LNCAP (cell line): ENCODE measurements at regions not wholly inside any gene's neighbourhood (a gene's known extent, or its start where the extent isn't known, plus 50 kb on each side); places are given as distances from the start of the nearest gene placed in this dataset.

Experiments used
- TF ChIP-seq, protein P1 (sequence below): fragments of 450-650 bp; IDR thresholded peaks from 2 replicates; pipeline ENCODE4 v1.5.1; 2017; ENCODE audit warnings: mild to moderate bottlenecking

DNA sequence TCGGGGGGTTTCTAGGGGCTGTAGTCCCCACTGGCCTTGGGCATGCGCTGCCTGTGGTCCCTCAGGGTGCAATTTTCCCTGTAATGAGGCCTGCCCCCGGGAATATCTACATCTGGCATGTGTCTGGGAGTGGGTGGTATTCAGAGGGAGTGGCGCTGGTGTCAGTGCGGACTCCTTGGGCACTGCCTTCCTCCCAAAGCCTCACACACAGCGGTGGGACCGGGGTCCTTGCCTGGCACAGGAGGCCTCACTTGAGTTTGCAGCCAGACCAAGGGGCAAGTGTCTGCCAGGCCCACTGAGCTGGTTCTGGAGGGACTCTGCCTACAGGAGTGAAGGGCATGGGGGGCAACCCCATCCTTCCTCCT is 53.5 kb upstream of the PCSK6 start:
- TF ChIP-seq, protein P1, sequence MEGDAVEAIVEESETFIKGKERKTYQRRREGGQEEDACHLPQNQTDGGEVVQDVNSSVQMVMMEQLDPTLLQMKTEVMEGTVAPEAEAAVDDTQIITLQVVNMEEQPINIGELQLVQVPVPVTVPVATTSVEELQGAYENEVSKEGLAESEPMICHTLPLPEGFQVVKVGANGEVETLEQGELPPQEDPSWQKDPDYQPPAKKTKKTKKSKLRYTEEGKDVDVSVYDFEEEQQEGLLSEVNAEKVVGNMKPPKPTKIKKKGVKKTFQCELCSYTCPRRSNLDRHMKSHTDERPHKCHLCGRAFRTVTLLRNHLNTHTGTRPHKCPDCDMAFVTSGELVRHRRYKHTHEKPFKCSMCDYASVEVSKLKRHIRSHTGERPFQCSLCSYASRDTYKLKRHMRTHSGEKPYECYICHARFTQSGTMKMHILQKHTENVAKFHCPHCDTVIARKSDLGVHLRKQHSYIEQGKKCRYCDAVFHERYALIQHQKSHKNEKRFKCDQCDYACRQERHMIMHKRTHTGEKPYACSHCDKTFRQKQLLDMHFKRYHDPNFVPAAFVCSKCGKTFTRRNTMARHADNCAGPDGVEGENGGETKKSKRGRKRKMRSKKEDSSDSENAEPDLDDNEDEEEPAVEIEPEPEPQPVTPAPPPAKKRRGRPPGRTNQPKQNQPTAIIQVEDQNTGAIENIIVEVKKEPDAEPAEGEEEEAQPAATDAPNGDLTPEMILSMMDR, result no peak

DNA sequence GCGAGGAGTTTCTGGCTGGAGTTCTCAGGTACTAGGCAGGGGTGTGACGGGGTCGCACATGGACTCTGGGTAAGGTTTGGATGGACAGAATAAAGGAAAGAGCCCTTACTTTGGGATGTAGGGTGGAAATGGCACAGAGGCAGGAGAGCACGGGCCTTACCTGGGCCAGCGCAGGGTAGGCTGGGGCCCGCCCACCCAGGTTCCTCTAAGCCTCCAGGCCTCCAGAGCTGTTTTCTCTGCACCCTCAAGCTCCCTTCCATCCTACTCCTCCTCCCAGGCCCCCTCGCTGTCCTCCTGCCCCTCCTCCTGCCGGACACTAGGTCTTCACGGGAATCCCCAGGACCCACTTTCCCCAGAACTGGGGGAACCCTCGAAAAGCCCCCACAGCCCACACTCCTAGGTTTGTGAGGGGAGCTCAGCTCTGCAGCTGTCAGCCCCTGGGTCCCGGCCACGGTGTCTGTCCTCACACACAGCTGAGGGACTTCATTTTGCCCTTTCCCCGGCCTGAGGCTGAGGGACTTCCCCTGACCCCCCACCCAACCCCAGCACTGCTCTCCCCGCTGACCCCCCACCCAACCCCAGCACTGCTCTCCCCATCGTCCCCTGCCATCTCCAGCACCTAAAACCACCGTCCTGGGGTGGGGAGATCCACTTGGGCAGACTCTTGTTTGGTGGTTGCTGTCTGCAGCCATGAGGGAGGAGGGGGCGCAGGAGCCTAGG is 53.0 kb upstream of the PCSK6 start:
- TF ChIP-seq, protein P1, result no peak

DNA sequence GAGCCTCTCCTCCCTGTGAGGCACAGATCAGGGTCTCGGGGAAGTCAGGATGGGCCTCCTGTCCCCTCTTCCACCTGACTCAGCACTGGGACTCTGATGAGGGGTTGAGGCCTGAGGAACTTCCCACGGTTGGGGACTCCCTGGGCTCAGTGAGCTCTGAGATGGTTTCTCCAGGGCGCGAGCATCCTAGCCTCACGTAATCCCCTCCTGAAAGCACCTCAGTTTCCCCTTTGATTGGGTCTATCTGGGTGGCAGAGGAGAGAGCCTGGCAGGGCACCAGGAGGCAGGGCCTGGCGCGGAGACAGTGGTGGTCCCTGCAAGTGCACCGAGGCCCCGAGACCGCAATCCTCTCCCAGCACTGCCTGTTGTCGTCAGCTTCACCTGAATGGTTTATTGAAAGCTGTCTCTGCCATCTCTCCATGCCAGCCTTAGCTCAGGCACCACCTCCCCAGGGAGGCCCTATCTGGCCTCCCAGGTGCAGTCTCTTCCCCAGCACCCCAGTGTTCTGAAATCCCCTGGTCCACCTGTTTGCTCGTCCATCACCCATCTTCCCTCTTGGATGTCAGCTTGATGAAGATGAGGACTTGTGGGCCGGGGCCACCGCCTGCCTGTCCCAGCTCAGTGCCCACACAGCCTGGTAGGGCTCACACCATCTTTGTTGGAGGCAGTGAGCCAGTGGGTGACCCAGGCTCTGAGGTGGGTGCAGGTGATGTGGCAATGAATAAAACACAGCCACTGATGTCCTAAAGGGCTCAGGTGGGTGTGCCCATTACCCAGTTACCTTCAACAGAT is 52.2 kb upstream of the PCSK6 start:
- TF ChIP-seq, protein P1, result no peak

DNA sequence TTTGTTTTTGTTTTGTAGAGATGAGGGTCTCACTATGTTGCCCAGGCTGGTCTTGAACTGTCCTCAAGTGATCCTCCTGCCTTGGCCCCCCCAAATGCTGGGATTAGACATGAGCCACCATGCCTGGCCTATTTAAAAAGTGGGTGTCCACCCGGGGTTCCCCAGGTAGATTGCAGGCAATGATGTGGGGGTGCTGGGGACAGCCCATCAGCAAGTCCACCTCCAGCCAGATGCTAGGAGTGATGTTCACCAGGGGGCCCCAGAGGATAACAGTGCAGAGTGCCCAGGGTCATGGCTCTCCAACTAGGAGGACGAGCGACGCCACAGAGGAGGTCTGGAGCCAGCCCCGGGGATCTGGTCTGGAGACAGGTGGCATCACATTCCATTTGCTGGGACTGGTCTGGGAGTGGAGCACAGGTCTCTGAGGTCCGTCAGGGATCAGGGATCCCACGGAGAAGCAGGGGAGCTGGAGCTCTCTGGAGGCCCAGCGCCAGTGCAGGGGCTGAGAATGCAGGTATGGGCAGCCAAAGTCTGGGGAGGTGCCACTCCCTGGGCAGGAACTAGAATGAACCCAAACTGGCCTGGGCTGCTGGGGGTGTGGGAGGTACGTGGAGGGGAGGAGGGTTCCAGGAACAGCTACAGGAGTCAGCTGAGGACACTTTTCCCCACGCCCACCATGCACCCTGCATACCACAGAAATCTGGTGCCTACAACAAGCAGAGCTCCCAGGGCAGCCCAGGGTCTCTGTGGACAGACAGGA is 51.2 kb upstream of the PCSK6 start:
- TF ChIP-seq, protein P1, result no peak

DNA sequence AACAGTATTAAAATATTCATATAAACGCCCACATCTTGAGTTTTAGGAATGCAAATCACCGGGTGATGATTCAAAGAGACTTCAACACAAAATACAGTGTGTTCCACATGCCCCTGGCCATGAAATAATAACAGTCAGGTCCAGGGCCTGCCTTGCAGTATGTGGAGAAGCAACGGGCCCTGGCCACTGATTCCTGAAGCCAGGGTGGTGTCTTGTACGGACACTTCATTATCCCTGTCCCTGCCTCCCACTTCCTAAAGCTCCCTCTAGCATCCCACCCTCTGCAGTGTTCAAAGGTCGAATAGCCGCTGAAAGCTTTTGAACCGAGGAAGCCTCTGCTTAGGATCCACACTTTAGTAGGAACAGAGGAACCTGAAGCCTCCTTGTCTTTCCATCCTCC is 50.4 kb upstream of the PCSK6 start:
- TF ChIP-seq, protein P1, result no peak

DNA sequence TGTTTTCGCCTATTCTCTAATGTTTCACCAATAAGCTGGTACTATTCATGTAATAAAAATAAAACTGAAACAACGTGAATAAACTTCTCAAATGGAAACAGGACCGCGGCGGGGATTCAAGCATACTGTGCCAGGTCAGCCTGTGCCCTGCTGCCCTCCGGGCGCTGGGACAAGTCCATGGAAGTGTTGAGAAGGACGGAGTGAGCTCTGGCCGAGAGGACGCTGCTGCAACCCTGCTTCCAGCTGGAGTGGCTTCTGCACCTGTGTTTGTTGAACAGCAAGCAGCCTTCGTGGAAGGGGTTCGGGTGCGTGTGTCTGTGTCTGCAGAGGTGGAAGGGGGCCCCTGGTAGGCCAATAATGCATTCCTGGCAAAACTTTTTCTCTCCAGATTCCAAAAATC is 50.0 kb upstream of the PCSK6 start:
- TF ChIP-seq, protein P1, result no peak
